ENCODE measurements at regions not wholly inside any gene's neighbourhood (a gene's known extent, or its start where the extent isn't known, plus 50 kb on each side); places are given as distances from the start of the nearest gene placed in this dataset.

DNA sequence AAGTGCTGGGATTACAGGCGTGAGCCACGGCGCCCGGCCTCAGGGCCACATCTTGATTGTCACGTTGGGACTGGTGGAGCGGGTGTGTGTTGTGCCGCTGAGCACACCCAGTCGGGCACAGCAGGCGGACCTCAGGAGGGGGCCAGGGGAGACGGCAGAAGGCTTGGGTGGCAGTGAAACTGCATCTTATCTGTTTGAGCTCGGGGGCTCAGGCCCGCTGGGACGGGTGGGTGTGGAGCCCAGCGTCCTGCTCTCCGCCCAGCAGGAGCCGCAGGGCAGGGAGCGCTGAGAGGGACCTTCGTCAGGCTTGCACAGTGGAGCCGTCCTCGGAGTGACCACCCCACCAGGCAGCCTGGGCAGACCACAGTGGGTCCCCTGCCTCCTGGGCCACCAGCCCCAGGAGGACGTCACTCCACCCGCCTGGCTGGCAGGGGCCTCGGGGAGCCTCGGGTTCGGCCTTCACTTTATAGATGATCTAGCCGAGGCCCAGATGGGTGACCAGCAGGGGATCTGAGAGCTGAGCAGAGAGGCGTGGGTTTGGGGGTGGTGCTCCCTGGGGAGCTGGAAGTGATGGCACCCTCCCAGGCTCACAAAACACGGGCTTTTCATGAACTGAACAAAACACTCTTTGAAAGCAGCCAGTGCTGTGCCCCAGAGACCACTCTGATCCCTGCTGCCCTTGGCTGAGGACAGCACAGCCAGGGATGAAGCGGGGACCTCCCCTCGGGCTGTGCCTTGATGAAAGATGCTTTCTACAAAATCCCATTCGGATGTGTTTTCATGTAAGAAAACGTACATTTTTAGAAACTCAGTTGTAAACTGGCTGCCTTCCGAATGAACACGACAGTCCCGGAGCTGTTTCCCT lies 181.1 kb downstream of the SEC14L1 start:
- peak; percentile 33 for DNase-seq (ENCODE audit: low spot score)

DNA sequence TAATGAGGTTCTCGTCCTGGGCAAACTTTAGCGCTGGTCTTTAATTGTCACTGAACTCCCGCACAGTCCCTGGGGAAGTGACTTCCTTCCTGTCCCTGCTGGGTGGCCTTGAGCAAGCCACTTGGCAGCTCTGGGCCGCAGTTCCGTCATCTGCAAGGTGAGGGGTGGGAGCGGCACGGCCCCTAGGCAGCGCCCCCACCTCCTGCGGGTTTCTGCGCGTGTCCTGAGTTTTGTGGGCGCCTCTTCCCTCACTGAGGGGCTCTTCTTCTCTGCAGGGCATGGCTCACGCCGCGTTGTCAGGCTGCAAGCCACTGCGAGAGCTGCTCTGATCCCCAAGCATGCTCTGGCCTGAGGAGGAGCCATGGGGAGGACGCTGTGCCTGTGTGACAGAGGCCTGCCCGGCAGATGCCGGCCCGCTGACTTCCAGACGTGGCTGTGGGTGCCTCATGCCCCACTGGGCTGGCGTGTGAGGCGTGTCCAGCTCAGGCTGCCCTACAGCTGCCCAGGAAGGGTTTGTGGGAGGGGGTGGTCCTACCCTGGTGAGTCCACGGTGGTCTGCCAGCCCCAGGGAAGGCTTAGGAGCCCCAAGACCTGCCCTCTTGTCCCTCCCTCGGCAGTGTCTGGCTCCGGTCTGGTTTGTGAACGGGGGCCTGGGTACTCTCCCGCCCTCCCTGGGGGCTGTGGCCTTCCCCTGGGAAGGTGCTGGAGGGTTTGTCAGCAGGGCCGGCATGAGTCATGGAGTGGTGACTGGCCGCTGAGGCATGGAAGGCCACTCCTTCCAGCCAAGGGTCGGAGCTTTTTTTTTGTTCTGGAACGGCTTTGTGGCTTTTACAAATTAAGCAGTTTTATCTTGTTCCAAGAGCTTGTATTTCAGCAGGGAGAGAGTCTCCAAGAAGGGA lies 182.0 kb downstream of the SEC14L1 start:
- DNase-seq (ENCODE audit: low spot score) = peak; percentile 51

- no peak for DNase-seq (ENCODE audit: low spot score)
Observed at GRCh38 chr17:77323413-77324171, 182.8 kb downstream of the SEC14L1 start.

DNA sequence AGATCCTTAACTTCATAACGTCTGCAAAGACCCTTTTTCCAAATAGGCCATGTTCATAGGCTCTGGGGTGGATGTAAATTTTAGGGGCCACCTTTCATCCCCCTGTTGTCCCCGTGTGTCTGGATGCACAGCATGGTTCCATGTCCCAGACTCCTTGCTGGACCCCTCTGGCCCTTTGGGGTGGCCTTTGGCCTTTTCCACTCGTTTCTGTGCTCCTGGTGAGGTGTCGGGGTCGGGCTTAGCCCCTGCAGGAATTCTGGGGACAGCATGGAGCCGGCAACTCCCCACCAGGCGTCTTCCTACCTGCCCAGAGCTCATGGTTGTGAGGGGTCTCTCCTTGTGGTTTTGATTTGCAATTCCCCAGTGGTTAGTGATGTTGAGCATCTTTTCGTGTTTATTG lies 183.5 kb downstream of the SEC14L1 start:
- no peak for DNase-seq (ENCODE audit: low spot score)

- DNase-seq (ENCODE audit: low spot score) = no peak
Observed at GRCh38 chr17:77325577-77326075, 184.9 kb downstream of the SEC14L1 start.

DNA sequence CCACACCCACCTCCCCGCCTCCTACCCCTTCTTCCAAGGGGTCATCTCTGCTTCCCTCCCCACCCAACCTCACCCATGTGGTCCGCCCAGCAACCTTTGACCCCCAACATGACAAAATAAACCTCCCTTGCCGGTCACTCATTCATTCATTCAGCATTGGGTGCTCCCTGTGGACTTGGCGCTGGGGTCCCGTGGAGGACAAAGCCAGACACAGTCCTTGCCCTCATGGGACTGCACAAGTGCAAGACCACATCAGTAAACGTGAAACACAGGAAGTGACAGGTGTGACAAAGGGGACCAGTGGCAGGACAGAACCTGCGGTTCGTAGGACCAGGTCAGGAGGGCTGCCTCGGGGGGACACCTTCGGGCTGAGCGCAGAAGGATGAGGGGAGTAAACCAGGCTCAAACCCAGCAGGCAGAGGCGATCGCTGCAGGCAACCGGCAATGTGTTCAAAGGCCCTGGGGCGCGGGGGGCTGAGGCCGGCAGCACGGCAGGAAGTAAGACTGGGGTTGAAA lies 185.4 kb downstream of the SEC14L1 start:
- no peak for DNase-seq (ENCODE audit: low spot score)

DNA sequence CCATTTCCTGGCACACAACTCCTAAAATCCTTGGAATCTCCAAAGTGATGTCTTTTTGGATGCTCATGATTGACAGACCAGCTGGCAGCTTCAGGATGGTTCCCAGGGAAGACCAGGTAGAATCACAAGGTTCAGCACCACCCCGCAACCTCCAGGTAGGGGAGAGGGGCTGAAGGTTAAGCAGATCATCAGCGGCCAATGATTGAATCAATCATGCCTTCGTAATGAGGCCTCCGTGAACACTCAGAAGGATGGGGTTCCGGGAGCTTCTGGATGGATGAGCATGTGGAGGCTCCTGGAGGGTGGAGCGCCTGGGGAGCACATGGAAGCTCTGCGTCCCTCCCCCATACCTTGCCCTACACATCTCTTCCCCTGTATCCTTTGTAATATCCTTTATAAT lies 185.9 kb downstream of the SEC14L1 start:
- no peak for DNase-seq (ENCODE audit: low spot score)

DNA sequence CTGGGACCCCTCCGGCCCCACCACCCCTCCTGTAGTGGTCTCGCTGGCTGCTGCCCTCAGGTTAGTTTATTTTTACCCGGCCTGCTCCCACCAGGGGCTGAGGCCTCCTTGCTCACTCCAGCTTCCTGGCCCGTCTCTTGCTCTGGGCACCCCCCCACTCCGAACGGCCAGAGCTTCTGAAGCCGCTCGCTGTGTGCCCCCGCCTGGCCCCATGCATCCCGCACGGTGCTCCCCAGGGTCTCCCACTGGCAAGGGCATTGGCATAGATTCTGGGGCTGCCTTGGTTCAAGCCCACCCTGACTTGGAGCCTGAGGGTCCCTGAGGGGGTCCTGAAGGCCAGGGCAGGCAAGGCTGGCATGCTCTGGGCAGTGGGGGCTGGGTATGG lies 186.4 kb downstream of the SEC14L1 start:
- DNase-seq (ENCODE audit: low spot score) = no peak

DNA sequence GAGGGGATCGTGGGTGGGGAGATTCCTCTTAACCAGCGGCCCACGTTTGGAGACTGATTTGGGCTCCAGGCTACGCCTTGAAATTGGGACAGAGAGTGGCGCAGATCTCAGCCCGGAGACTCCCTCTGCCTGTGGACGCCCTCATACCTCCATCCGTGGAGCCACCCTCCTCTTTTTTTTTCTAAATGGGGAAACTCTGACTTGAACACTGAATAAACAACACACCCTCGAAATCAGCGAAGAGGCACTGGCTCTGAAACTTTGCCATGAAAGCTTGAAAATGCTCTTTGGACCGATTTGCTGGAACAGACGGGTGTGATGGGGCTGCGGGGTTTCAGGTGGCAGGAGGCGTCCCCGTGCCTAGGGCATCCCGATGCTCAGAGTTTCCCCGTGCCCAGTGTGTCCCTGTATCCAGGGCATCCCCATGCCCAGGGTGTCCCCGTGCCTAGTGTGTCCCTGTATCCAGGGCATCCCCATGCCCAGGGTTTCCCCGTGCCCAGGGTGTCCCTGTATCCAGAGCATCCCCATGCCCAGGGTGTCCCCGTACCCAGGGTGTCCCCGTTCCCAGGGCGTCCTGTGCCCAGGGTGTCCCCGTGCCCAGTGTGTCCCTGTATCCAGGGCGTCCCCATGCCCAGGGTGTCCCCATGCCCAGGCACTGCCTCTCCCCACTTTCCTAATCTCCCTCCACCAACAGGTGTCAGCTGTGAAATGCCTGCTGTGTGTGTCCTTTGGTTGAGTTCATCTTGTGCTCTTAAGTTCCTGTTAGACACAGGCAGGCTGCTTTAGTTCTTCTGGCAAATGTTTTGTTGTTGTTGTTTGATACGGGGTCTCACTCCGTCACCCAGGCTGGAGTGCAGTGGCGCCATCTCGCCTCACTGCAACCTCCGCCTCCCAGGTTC lies 187.0 kb downstream of the SEC14L1 start:
- DNase-seq (ENCODE audit: low spot score) = no peak

DNA sequence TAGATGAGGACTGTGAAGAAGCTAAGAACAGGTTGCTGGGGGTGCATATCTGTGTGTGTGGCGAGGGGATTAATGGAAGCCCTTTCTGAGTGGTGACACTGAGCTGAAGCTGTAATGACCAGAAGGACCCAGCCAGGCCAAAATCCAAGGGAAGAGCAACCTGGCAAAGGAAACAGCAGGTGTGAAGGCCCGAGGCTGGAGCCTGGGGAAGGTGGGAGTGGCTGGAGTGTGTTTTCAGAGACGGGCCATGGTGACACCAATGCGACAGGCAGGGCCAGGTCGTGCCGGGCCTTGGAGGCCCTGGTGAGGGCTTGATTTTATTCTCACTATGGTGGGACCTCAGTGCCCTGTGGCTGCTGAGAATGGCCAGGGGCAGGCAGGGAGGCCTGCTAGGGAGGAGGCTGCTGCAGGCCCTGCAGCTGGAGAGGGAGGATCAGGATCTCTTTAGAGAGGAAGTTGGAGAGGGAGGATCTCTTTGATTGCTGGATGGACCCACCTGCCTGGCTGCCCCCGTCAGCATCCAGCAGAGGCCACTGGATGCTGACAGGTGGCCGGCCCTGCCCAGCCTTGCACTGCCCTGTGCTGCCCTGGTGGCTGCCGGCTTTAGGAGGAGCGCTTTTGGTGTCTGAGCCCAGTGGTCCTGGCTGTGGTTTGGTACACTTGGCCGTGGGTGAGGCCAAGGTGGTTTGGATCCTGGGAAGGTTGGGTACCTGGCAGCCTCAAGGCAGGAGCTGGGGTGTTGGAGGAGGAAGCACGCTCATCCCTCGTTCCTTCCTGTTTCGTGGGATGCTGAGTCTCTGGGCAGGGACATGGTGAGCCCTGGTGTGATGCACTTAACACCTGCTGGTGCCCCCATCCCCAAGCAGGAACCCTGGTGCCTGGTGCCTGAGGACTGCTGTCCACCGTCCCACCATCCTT lies 188.3 kb downstream of the SEC14L1 start:
- no peak for DNase-seq (ENCODE audit: low spot score)

DNA sequence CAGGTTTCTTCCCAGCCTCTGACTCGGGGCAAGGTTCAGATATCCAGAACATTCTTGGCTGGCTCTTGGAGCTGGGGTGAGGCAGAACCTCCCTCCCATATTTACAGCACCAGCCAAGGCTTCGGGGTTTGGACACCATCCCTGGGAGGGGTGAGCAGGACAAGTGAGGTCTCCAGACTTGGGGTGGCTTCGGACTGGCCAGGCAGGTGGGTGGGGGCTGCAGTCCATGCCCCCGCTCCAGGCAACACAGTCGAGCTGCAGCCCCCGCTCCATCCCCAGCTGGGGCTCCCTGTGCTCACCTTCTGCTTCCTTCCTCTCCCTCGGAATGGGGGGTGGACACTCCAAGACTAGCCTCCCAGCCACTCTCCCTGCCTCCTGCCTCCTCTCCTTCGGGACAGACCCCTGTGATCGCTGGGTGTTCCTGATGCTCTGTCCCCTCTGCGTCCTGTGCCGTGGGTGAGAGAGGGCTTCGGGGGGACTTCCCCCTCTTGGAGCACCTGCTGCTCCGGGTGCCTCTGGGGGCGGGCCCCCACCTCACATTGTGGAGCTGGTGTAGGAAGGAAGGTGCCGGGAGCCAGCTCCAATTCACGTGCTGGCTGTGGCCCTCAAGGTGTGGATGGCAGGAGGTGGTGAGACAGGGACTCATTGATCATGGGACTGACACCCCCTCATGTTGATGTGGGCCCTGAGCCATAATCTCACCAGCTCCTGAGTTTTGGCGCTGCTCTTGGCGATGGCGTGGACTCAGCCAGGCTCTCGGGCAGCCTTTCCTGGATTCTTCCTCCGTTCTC lies 189.2 kb downstream of the SEC14L1 start:
- no peak for DNase-seq (ENCODE audit: low spot score)

- DNase-seq (ENCODE audit: low spot score) = no peak
Observed at GRCh38 chr17:77330602-77331081, 189.9 kb downstream of the SEC14L1 start.

- peak; percentile 83 for DNase-seq (ENCODE audit: low spot score)
Observed at GRCh38 chr17:77331301-77331864, 190.6 kb downstream of the SEC14L1 start.

DNA sequence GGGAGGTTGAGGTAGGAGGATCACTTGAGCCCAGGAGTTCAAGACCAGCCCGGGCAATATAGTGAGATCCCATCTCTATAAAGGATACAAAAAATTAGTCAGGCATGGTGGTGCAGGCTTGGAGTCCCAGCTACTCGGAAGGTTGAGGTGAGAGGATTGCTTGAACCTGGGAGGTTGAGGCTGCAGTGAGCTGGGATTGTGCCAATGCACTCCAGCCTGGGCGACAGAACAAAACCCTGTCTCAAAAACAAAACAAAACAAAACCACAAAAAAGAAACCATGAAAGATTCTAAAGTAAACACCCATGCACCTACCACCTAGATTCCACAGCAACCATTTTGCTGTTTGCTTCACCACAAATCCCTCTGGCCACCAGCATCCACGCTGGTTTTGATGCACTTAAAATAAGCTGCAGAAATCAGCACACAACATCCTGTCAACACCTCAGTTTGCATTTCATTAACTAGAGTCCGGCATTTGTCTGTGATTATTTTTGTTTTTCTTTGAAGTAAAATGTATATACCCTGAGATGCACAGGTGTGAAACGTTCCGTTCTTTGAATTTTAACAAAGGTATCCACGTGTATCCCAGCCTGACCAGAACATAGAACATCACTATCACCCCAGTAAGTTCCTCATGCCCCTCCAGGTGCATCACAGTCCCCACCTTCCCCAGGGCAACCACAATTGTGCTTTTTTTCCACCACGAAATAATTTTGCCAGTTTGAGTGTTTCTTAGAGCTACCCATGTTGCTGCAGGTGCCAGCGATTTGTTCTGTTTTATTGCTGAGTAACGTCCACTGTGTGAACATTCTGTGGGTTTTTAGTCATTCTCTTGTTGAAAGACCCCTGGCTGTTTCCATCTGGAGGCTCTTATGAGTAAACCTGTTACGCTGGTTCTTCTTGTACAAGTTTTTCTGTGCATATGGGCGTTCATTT lies 191.5 kb downstream of the SEC14L1 start:
- no peak for DNase-seq (ENCODE audit: low spot score)

GRCh38 chr17:77332981-77333685 lies 192.4 kb downstream of the SEC14L1 start:
- no peak for DNase-seq (ENCODE audit: low spot score)

DNA sequence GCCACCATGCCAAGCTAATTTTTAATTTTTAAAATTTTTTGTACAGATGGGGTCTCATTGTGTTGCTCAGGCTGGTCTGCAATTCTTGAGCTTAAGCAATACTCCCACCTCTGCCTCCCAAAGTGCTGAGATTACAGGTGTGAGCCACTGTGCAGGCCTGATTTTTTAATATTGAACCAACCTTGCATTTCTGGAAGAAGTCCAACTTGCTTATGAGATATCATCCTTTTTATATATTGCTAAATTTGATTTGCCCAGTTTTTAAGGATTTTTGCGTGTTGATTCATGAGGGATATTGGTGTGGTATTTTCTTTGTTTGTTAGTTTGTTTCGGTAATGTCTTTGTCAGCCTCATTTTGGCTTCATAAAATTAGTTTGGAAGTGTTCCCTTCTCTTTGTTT lies 196.4 kb downstream of the SEC14L1 start:
- no peak for DNase-seq (ENCODE audit: low spot score)
